ENCODE measurements at regions not wholly inside any gene's neighbourhood (a gene's known extent, or its start where the extent isn't known, plus 50 kb on each side); places are given as distances from the start of the nearest gene placed in this dataset.

DNA sequence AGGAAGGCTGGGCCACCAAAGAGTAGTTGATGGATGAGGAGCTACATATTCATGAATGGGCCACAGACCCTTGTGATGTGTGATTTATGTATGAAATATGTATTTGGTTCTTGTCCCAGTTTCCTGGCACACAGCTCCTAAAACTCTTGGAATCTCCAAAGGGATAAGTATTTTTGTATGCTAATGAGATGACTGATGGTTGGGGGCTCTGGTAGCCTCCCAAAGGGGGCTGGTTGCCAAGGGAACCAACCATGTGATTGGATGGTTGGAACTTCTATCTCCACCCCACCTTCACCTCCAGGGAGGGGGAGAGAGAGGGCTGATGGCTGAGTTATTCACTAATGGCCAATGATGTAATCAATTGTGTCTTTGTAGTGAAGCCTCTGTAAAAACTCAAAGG is 77.1 kb downstream of the ZNF281 start:
- H3K4me2 ChIP-seq (ENCODE audit: low read length), result no peak overlapping the region
- TF ChIP-seq POLR2AphosphoS5 (IDR thresholded peaks at IDR 0.05) (no peak), REST (IDR thresholded peaks at IDR 0.05; ENCODE audit: borderline replicate concordance) (no peak), TAF1 (IDR thresholded peaks at IDR 0.05; ENCODE audit: low read depth) (no peak), MXI1 (conservative IDR thresholded peaks at IDR 0.05; ENCODE audit: poor library complexity, severe bottlenecking) (no peak), SMC3 (conservative IDR thresholded peaks at IDR 0.05; ENCODE audit: poor library complexity) (no peak), CTCF (IDR thresholded peaks at IDR 0.05; ENCODE audit: poor library complexity, severe bottlenecking) (no peak), EP300 (conservative IDR thresholded peaks at IDR 0.05; ENCODE audit: poor library complexity, severe bottlenecking) (no peak), RAD21 (conservative IDR thresholded peaks at IDR 0.05) (no peak), EZH2 (IDR thresholded peaks at IDR 0.05; ENCODE audit: borderline replicate concordance, insufficient read depth, low read length, poor library complexity, severe bottlenecking) (no peak)
- H3K27ac ChIP-seq (ENCODE audit: low read length), result no peak overlapping the region
- H3K79me2 ChIP-seq (replicated peaks; ENCODE audit: insufficient read depth, low read length), result no peaks in the 10 kb centered on the region
- H3K36me3 ChIP-seq (ENCODE audit: insufficient read depth, low read length), result no peaks in the 10 kb centered on the region
- no peaks in the 10 kb centered on the region for H3K9me2 ChIP-seq (ENCODE audit: insufficient read depth, low read length)
- H3K27me3 ChIP-seq (ENCODE audit: insufficient read depth, low read depth, low read length), result peaks cover 27% of the 10 kb centered on the region
- H2AFZ ChIP-seq (ENCODE audit: low read depth, low read length), result no peak overlapping the region
- no peaks in the 10 kb centered on the region for H3F3A ChIP-seq (ENCODE audit: insufficient read depth, low read length, poor library complexity, severe bottlenecking)
- H4K20me1 ChIP-seq (ENCODE audit: insufficient read depth), result no peaks in the 10 kb centered on the region
- H3K9ac ChIP-seq (ENCODE audit: low read length), result no peak overlapping the region
- no peaks in the 10 kb centered on the region for H3K9me3 ChIP-seq (ENCODE audit: low read length)
- H3K4me3 ChIP-seq (ENCODE audit: low read length), result no peak overlapping the region

DNA sequence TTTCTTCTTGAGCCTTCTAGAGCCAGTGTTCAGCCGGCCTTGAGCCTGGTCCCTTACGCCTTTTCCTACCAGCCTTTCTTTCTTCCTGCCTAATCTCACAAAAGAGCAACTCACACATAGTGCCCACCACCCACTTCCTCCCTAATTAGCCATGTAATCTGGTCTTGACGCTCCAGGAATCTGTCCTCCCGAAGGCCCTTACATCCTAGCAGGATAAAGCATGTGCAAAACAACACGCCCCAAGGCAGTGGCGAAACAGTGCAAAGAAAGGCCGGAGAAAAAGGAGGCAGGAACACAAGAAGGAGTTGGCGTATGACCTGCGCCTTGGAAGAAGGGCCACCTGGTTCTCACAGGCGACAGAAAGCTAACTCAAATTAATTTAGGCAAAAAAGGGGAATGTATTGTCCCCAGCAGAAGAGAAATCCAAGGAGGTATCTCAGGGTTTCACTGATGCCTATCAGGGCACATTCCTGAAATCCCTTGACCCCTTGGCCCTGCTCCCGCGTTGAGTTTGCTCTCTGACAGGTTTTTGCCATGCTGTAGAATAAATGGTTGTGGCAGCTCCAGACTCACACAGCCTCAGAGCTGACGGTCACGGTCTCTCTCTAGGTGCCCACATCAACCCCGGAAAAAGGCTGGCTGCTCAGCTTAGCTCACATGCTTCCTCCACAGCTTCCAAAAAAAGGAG is 79.0 kb downstream of the ZNF281 start:
- Histone ChIP-seq H2AFZ (ENCODE audit: low read depth, low read length) (no peak overlapping the region), H3K9ac (ENCODE audit: low read length) (no peak overlapping the region), H3K27ac (ENCODE audit: low read length) (no peak overlapping the region), H3K9me3 (ENCODE audit: low read length) (no peaks in the 10 kb centered on the region), H3K9me2 (ENCODE audit: insufficient read depth, low read length) (no peaks in the 10 kb centered on the region), H4K20me1 (ENCODE audit: insufficient read depth) (no peaks in the 10 kb centered on the region), H3K27me3 (ENCODE audit: insufficient read depth, low read depth, low read length) (peaks cover 43% of the 10 kb centered on the region), H3F3A (ENCODE audit: insufficient read depth, low read length, poor library complexity, severe bottlenecking) (no peaks in the 10 kb centered on the region), H3K4me2 (ENCODE audit: low read length) (no peak overlapping the region), H3K4me3 (ENCODE audit: low read length) (no peak overlapping the region), H3K36me3 (ENCODE audit: insufficient read depth, low read length) (no peaks in the 10 kb centered on the region), H3K79me2 (replicated peaks; ENCODE audit: insufficient read depth, low read length) (no peaks in the 10 kb centered on the region)
- TF ChIP-seq TAF1 (IDR thresholded peaks at IDR 0.05; ENCODE audit: low read depth) (no peak), EP300 (conservative IDR thresholded peaks at IDR 0.05; ENCODE audit: poor library complexity, severe bottlenecking) (no peak), REST (IDR thresholded peaks at IDR 0.05; ENCODE audit: borderline replicate concordance) (no peak), RAD21 (conservative IDR thresholded peaks at IDR 0.05) (no peak), CTCF (IDR thresholded peaks at IDR 0.05; ENCODE audit: poor library complexity, severe bottlenecking) (no peak), EZH2 (IDR thresholded peaks at IDR 0.05; ENCODE audit: borderline replicate concordance, insufficient read depth, low read length, poor library complexity, severe bottlenecking) (no peak), POLR2AphosphoS5 (IDR thresholded peaks at IDR 0.05) (no peak), MXI1 (conservative IDR thresholded peaks at IDR 0.05; ENCODE audit: poor library complexity, severe bottlenecking) (no peak), SMC3 (conservative IDR thresholded peaks at IDR 0.05; ENCODE audit: poor library complexity) (no peak)

All from neural cell (in vitro differentiated cells).